Ectodermal cell (in vitro differentiated cells): ENCODE measurements at regions not wholly inside any gene's neighbourhood (a gene's known extent, or its start where the extent isn't known, plus 50 kb on each side); places are given as distances from the start of the nearest gene placed in this dataset.
"Not testable (repeated sequence)": the region's sequence is repeated elsewhere in the genome, so short reads cannot be mapped to it uniquely, and the experiment has no call there.

Source experiments
- H3K27ac ChIP-seq: 2 replicates; pipeline ENCODE4 v1.7.0; 2013; ENCODE audit warnings: mild to moderate bottlenecking, low read depth, low read length; ENCODE audit not compliant: insufficient read depth, poor library complexity, severe bottlenecking
- H3K27me3 ChIP-seq: 2 replicates; pipeline ENCODE4 v1.7.0; 2013; ENCODE audit warnings: mild to moderate bottlenecking, low read length; ENCODE audit not compliant: insufficient read depth, control insufficient read depth, poor library complexity, severe bottlenecking
- H3K36me3 ChIP-seq: one replicate; pipeline ENCODE4 v1.7.0; 2013; ENCODE audit warnings: low read length; ENCODE audit not compliant: control insufficient read depth, insufficient read depth
- H3K4me1 ChIP-seq: one replicate; pipeline ENCODE4 v1.7.0; 2013; ENCODE audit warnings: low read length; ENCODE audit not compliant: control insufficient read depth, insufficient read depth
- H3K4me3 ChIP-seq: 2 replicates; pipeline ENCODE4 v1.7.0; 2013; ENCODE audit warnings: low read depth, low read length, control low read depth; ENCODE audit not compliant: insufficient read depth
- H3K9me3 ChIP-seq: 2 replicates; pipeline ENCODE4 v1.7.0; 2013; ENCODE audit warnings: mild to moderate bottlenecking, low read length, moderate library complexity; ENCODE audit not compliant: control insufficient read depth
- WGBS, 2 experiments: methylation state at CpG; one replicate each; pipeline ENCODE4 v1.1.7; 2013; ENCODE audit warnings: missing lambda C conversion rate in 2 of 2; 5-methylcytosine and 5-hydroxymethylcytosine counted together

DNA sequence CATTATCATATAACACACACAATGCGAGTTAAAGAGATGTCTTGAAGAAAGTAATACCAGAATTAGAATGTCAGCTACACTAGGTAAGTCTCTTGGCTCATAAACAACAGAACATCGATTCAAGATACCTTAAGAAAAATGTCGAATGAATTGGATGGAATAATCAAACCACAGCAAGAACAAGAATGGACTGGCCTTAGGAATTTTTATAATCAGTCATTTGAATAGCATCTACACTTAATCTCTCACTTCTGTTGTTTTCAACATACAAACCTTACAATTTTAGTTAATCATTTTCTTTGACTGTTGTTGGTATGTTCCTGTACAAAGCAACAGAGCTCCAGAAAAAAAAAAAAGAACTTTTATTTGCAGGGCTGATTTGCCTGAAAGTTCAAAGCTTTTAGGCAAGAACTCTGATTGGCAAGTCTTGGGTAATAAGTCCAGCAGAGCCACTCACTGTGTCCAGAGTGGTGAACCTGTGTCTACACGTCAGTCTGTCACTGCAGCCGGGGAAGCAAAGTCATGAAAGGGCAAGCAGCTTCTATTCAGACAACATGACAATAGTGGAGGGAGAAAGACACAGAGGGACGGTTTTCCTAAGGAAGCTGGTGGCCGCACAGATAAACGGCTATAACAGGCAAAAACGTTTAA is 1026.1 kb upstream of the MIR17HG start:
- 71 to 86% methylated on average over 8 to 9 of the region's 9 CpGs for WGBS, 2 experiments
- H3K9me3 ChIP-seq: no peaks in the 10 kb centered on the region
- no peak overlapping the region for H3K4me3 ChIP-seq
- peaks cover 12% of the 10 kb centered on the region for H3K4me1 ChIP-seq
- no peaks in the 10 kb centered on the region for H3K27me3 ChIP-seq
- no peak overlapping the region for H3K27ac ChIP-seq
- no peaks in the 10 kb centered on the region for H3K36me3 ChIP-seq

DNA sequence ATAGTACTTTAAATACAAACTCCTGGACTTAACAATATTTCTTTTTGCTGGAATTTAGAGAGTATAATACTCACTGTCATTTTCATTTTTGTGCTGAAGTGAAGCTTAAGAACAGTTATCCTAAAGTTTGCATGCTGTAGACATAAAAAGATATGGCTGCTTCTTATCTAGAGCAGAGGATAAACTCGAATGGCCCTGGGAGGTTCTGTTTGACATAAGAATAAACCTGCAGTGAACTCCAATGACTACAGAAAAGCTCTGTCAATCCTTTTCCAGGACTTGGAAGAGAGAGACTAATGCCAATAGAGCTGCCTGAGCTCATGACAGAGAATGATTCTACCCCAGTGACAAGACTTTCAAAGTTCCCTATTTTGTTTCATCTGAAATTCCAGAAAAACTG is 1017.8 kb upstream of the MIR17HG start:
- Histone ChIP-seq H3K4me3 (no peak overlapping the region), H3K27ac (no peak overlapping the region), H3K9me3 (no peaks in the 10 kb centered on the region), H3K36me3 (no peaks in the 10 kb centered on the region), H3K4me1 (no peaks in the 10 kb centered on the region), H3K27me3 (no peaks in the 10 kb centered on the region)
- 75 to 80% methylated on average over 1 of the region's 1 CpG for WGBS, 2 experiments

DNA sequence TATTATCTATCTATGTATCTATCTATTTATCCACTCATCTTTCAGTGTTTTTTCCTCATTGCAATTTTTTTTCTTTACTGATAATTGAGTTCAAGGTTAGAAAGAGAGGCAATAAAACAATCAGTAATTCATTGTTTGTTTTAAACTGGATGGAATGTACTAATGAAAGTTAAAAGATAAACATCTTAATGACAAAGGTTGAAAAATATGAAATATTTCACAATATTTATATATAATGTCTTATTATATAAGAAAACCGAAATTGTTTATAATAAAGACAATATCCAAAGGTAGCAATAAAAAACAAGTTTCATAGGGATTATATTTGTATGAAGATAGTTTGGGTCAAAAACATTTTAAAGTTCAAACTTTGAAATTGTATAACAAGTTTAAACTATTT is 1015.5 kb upstream of the MIR17HG start:
- Histone ChIP-seq H3K36me3 (no peaks in the 10 kb centered on the region), H3K4me1 (no peaks in the 10 kb centered on the region), H3K27me3 (no peaks in the 10 kb centered on the region), H3K4me3 (no peak overlapping the region), H3K27ac (no peak overlapping the region), H3K9me3 (no peaks in the 10 kb centered on the region)
- WGBS, 2 experiments: no CpG with 5 or more reads among the region's 1 CpG

GRCh38 chr13:90336507-90336906 is 1011.0 kb upstream of the MIR17HG start:
- no peak overlapping the region for H3K27ac ChIP-seq
- H3K9me3 ChIP-seq: no peaks in the 10 kb centered on the region
- no peaks in the 10 kb centered on the region for H3K4me1 ChIP-seq
- H3K36me3 ChIP-seq: no peaks in the 10 kb centered on the region
- WGBS, 2 experiments: 86 to 87% methylated on average over 4 of the region's 4 CpGs
- H3K4me3 ChIP-seq: no peak overlapping the region
- H3K27me3 ChIP-seq: no peaks in the 10 kb centered on the region

DNA sequence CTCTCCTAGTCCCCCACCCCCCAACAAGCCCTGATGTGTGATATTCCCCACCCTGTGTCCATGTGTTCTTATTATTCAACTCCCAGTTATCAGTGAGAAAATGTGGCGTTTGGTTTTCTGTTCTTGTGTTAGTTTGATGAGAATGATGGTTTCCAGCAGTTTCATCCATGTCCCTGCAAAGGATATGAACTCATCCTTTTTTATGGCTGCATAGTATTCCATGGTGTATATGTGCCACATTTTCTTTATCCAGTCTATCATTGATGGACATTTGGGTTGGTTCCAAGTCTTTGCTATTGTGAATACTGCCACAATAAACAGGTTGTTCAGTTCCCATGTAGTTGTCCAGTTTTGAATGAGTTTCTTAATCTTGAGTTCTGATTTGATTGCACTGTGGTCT is 1006.1 kb upstream of the MIR17HG start:
- not testable (repeated sequence) for H3K36me3 ChIP-seq, H3K9me3 ChIP-seq, H3K27me3 ChIP-seq, H3K27ac ChIP-seq, H3K4me1 ChIP-seq, H3K4me3 ChIP-seq
- 100% methylated on average over 1 of the region's 1 CpG; no CpG with 5 or more reads in 1 of the 2 experiments for WGBS, 2 experiments

GRCh38 chr13:90348477-90349136 is 998.9 kb upstream of the MIR17HG start:
- not testable (repeated sequence) for H3K9me3 ChIP-seq, H3K36me3 ChIP-seq, H3K27me3 ChIP-seq, H3K4me1 ChIP-seq, H3K27ac ChIP-seq, H3K4me3 ChIP-seq
- 93 to 95% methylated on average over 42 of the region's 42 CpGs for WGBS, 2 experiments

DNA sequence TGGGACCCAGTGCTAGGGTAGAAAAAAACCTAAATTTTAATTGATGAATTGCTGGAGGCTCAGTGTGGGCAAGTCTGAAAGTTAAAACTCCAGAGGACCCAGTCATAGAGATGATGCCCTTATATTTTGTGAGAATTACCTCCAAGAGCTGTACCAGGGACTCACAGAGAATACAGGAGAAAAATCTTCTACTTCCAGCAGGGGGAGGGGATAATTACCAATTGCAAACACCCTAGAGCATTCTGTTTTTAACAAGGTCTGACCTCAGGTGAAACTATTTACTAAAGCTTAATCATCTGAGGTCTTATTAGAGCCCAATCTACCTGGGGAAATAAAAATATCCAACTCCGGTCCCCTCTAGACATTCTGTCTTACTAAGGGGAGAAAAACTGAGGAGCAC is 994.7 kb upstream of the MIR17HG start:
- Histone ChIP-seq H3K27ac (no peak overlapping the region), H3K27me3 (no peaks in the 10 kb centered on the region), H3K4me1 (no peaks in the 10 kb centered on the region), H3K4me3 (no peak overlapping the region), H3K9me3 (no peaks in the 10 kb centered on the region), H3K36me3 (no peaks in the 10 kb centered on the region)
- WGBS, 2 experiments: 89 to 97% methylated on average over 1 of the region's 1 CpG

DNA sequence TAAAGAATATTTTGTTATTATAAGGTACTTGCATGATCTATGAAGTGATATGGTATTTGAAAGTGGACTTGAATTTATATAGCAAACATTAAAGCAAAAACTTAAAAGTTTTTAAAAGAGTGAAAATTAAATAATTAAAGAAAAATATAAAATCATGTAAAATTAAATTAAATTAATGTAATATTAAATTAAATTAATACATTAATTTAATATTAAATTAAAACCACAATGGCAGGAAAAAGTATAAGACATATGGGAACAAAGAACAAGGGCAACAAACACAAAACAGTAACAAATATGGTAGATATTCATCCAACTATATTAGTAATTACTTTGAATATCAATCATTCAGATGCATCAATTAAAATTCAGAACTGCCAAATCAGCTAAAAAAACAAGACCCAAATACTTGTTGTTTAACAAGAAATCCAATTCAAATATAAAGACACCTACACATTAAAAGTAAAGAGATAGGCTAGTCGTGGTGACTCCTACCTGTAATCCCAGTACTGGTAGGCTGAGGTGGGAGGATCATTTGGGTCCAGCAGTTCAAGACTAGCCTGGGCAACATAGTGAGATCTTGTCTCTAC is 992.2 kb upstream of the MIR17HG start:
- Histone ChIP-seq H3K4me3 (no peak overlapping the region), H3K36me3 (no peaks in the 10 kb centered on the region), H3K9me3 (no peaks in the 10 kb centered on the region), H3K27me3 (no peaks in the 10 kb centered on the region), H3K4me1 (no peaks in the 10 kb centered on the region), H3K27ac (no peak overlapping the region)
- WGBS, 2 experiments: 100% methylated on average over 1 of the region's 1 CpG; no CpG with 5 or more reads in 1 of the 2 experiments

DNA sequence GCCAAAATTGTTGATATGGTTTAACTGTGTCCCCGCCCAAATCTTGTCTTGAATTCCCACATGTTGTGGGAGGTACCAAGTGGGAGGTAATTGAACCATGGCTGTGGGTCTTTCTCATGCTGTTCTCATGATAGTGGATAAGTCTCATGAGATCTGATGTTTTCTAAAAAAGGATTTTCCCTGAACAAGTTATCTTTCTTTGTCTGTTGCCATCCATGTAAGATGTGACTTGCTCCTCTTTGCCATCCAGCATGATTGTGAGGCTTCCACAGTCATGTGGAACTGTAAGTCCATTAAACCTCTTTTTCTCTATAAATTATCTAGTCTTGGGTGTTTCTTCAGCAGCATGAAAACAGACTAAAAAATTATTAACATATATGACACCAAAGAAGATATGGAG is 986.7 kb upstream of the MIR17HG start:
- Histone ChIP-seq H3K4me3 (no peak overlapping the region), H3K36me3 (no peaks in the 10 kb centered on the region), H3K27ac (no peak overlapping the region), H3K9me3 (no peaks in the 10 kb centered on the region), H3K4me1 (no peaks in the 10 kb centered on the region), H3K27me3 (no peaks in the 10 kb centered on the region)
- 91 to 100% methylated on average over 1 of the region's 1 CpG for whole genome bisulfite sequencing, 2 experiments

DNA sequence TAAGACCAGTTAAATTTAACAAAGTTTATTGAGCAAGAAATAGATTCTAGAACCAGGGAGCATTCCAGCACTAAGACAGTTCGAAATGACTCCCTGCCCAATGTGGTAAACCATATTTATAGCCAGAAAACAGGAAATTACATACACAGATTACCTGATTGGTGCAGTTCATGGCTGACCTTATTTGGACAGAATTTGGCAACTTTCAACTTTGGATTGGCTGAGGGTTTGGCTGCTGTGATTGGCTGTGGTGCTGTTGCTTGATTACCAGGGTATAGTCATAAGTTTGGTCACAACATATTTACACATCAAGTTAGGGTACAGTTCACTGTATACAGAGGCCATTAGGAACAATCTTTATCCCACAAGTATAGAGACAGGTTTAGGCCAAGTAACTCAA is 984.8 kb upstream of the MIR17HG start:
- Histone ChIP-seq H3K4me1 (no peaks in the 10 kb centered on the region), H3K27me3 (no peaks in the 10 kb centered on the region), H3K4me3 (no peak overlapping the region), H3K36me3 (no peaks in the 10 kb centered on the region), H3K27ac (no peak overlapping the region), H3K9me3 (no peaks in the 10 kb centered on the region)
- WGBS, 2 experiments: 86 to 87% methylated on average over 1 of the region's 1 CpG
